K562 (cell line): ENCODE measurements at regions not wholly inside any gene's neighbourhood (a gene's known extent, or its start where the extent isn't known, plus 50 kb on each side); places are given as distances from the start of the nearest gene placed in this dataset.

Experiments used
- ATAC-seq: fragments of 200-7000 bp; cut with Tn5 transposase; 3 replicates; pipeline ENCODE4 v1.9.1; 2020; ENCODE audit warnings: moderate library complexity
- BruUV-seq: library from RNA; stranded (reverse); fragments of 400-500 nt; replicated peaks from 2 replicates; lab custom pipeline; 2021; lab: Mats Ljungman, UMichigan
- CTCF ChIA-PET: fragments of 300-600 bp; formaldehyde crosslinking; extraction: SDS; loops from one replicate; lab custom pipeline; 2021; ENCODE audit warnings: low intra/inter-chr PET ratio; lab: Yijun Ruan, JAX
- POLR2A ChIA-PET: fragments of 300-600, 350-650 bp; sonication (Branson Sonifier 250); formaldehyde crosslinking; extraction: SDS; loops from one replicate; lab custom pipeline; 2021; ENCODE audit warnings: antibody characterized with exemption, inconsistent platforms; lab: Yijun Ruan, JAX
- DNase-seq, 4 experiments: peaks; one replicate each; pipeline versions ENCODE4 v3.0.0 to v3.0.0-alpha.2; 2011 to 2018; ENCODE audit warnings: low spot score in 3 of 4, mixed read lengths in 3 of 4; ENCODE audit errors: extremely low read depth in 1 of 4
- FAIRE-seq: peaks from 2 replicates; lab custom pipeline; 2011; peaks lifted over from hg19 to GRCh38; lab: Jason Lieb, UNC
- H2AFZ ChIP-seq: 2 replicates; pipeline ENCODE4 v1.6.0; 2011; ENCODE audit warnings: low read depth, low read length, control low read depth, inconsistent platforms
- H3K27ac ChIP-seq: fragments of 200-600 bp; 3 replicates; pipeline ENCODE4 v1.8.0; 2011; ENCODE audit warnings: low read depth, mild to moderate bottlenecking, control low read depth, inconsistent platforms, low read length, moderate library complexity, mixed read lengths; ENCODE audit errors: extremely low read depth
- H3K27me3 ChIP-seq, 2 experiments: fragments of 300-600 bp in 1 of 2; 2 replicates in 1 of 2; 3 replicates in 1 of 2; pipeline versions ENCODE4 v1.6.0 to v1.8.0; 2011; ENCODE audit warnings: inconsistent platforms in 2 of 2, low read length in 2 of 2, mild to moderate bottlenecking in 1 of 2, mixed read lengths in 1 of 2, moderate library complexity in 1 of 2; ENCODE audit not compliant: control insufficient read depth in 2 of 2, insufficient read depth in 2 of 2
- H3K36me3 ChIP-seq: fragments of 300-600 bp; 3 replicates; pipeline ENCODE4 v1.8.0; 2011; ENCODE audit warnings: mild to moderate bottlenecking, low read length, inconsistent platforms; ENCODE audit not compliant: control insufficient read depth, insufficient read depth
- H3K4me1 ChIP-seq, 2 experiments: fragments of 200-600 bp in 1 of 2; replicated peaks in 1 of 2; 2 replicates in 1 of 2; 3 replicates in 1 of 2; pipeline versions ENCODE4 v1.5.1 to v1.8.0; 2011; ENCODE audit warnings: inconsistent platforms in 2 of 2, low read length in 2 of 2, mild to moderate bottlenecking in 1 of 2, mixed read lengths in 1 of 2, moderate library complexity in 1 of 2; ENCODE audit not compliant: control insufficient read depth in 2 of 2, insufficient read depth in 2 of 2
- H3K4me2 ChIP-seq: 2 replicates; pipeline ENCODE4 v1.6.1; 2011; ENCODE audit warnings: low read length, control low read depth, inconsistent platforms, mixed read lengths; ENCODE audit not compliant: insufficient read depth
- H3K4me3 ChIP-seq: fragments of 200-600 bp; sonication (generic), shearing (Covaris generic); 2 replicates; pipeline ENCODE4 v1.5.1; 2016; ENCODE audit warnings: control low read depth, inconsistent platforms
- H3K79me2 ChIP-seq: fragments of 200-600 bp; 3 replicates; pipeline ENCODE4 v1.8.0; 2011; ENCODE audit warnings: low read length, inconsistent platforms; ENCODE audit not compliant: control insufficient read depth, insufficient read depth
- H3K9ac ChIP-seq, 2 experiments: 2 replicates each; pipeline versions ENCODE4 v1.6.0 to v1.6.1; 2011; ENCODE audit warnings: low read depth in 2 of 2, low read length in 2 of 2, control low read depth in 1 of 2, inconsistent platforms in 1 of 2, mild to moderate bottlenecking in 1 of 2, mixed read lengths in 1 of 2; ENCODE audit not compliant: insufficient read depth in 1 of 2
- H3K9me1 ChIP-seq: one replicate; pipeline ENCODE4 v1.6.0; 2011; ENCODE audit warnings: inconsistent platforms, mild to moderate bottlenecking, low read length, moderate library complexity; ENCODE audit not compliant: control insufficient read depth, insufficient read depth
- H3K9me3 ChIP-seq: replicated peaks from 2 replicates; pipeline ENCODE4 v1.5.1; 2011; ENCODE audit warnings: low read depth, low read length, inconsistent platforms; ENCODE audit not compliant: control insufficient read depth, insufficient read depth
- H4K20me1 ChIP-seq: replicated peaks from 2 replicates; pipeline ENCODE4 v1.6.1; 2011; ENCODE audit warnings: low read length, inconsistent platforms, mixed read lengths; ENCODE audit not compliant: control insufficient read depth, insufficient read depth
- CAMTA2 ChIP-seq: fragments of 250-450 bp; sonication (Bioruptor Pico); conservative IDR thresholded peaks from 2 replicates; pipeline ENCODE4 v1.5.1; 2022
- ETS1 ChIP-seq: conservative IDR thresholded peaks from 2 replicates; pipeline ENCODE4 v1.6.1; 2011; ENCODE audit warnings: low read depth, mild to moderate bottlenecking, low read length; ENCODE audit not compliant: control insufficient read depth
- ETS2 ChIP-seq: IDR thresholded peaks from 2 replicates; pipeline ENCODE4 v1.6.1; 2016; ENCODE audit warnings: borderline replicate concordance, missing genetic modification characterization, mild to moderate bottlenecking, moderate library complexity, missing compliant biosample characterization; ENCODE audit not compliant: poor library complexity, severe bottlenecking
- FOXK1 ChIP-seq: sonication (generic); formaldehyde crosslinking; IDR thresholded peaks from 2 replicates; pipeline ENCODE4 v1.8.0; 2022; ENCODE audit warnings: missing genetic modification reagents, mild to moderate bottlenecking, borderline replicate concordance
- SP2 ChIP-seq: IDR thresholded peaks from 2 replicates; pipeline ENCODE4 v1.6.1; 2011; ENCODE audit warnings: mild to moderate bottlenecking, low read depth, low read length, moderate library complexity; ENCODE audit not compliant: poor library complexity, severe bottlenecking; ENCODE audit errors: extremely low read depth
- ZBTB26 ChIP-seq: fragments of 450-650 bp; formaldehyde crosslinking; IDR thresholded peaks from 2 replicates; pipeline ENCODE4 v1.4.0; 2022; ENCODE audit warnings: missing genetic modification characterization
- ZFP91 ChIP-seq: sonication (generic); formaldehyde crosslinking; IDR thresholded peaks from 2 replicates; pipeline ENCODE4 v1.8.0; 2022; ENCODE audit warnings: mild to moderate bottlenecking, missing genetic modification reagents
- ZNF511 ChIP-seq: sonication (generic); formaldehyde crosslinking; IDR thresholded peaks from 2 replicates; pipeline ENCODE4 v1.8.0; 2022; ENCODE audit warnings: mild to moderate bottlenecking, missing genetic modification reagents
- WGBS: fragments of 100-300 bp; shearing (Covaris generic); methylation state at CpG from one replicate; pipeline ENCODE4 v1.1.6; 2016; ENCODE audit warnings: low coverage, mixed read lengths; ENCODE audit not compliant: insufficient coverage; ENCODE audit errors: missing lambda C conversion rate; 5-methylcytosine and 5-hydroxymethylcytosine counted together
- in situ Hi-C: fragments of 300-500 bp; cut with MboI; formaldehyde crosslinking; loops from 4 replicates; pipeline ENCODE4 v1.15.0; 2018; ENCODE audit warnings: inconsistent platforms, mixed read lengths
- intact Hi-C: fragments of 100-400 bp; cut with micrococcal nuclease; formaldehyde crosslinking; loops from 2 replicates; pipeline ENCODE4 v1.14.2; 2022

GRCh38 chr16:51731160-51731559, 580.1 kb upstream of the SALL1 start:
- no peak for FAIRE-seq

More at GRCh38 chr16:51731160-51731559, 580.1 kb upstream of the SALL1 start:
- H2AFZ ChIP-seq = no peak overlapping the region
- POLR2A ChIA-PET = no interaction called here
- H3K4me3 ChIP-seq = no peak overlapping the region
- H3K27ac ChIP-seq = no peak overlapping the region
- 0% methylated on average over 4 of the region's 4 CpGs for WGBS
- TF ChIP-seq CAMTA2 (no peak), ETS1 (no peak), ZBTB26 (no peak), ZFP91 (no peak), ZNF511 (CRISPR knock-in tag) (no peak), ETS2 (tag) (no peak), FOXK1 (CRISPR knock-in tag) (no peak), SP2 (no peak)
- no peaks in the 10 kb centered on the region for H3K27me3 ChIP-seq
- intact Hi-C loops = no loop called here
- no peak for ATAC-seq
- CTCF ChIA-PET = no interaction called here
- no TSS peak for BruUV-seq
- DNase-seq = no peak
- H3K36me3 ChIP-seq = no peaks in the 10 kb centered on the region
- H3K9ac ChIP-seq = no peak overlapping the region
- no peaks in the 10 kb centered on the region for H3K79me2 ChIP-seq
- no peaks in the 10 kb centered on the region for H4K20me1 ChIP-seq
- H3K9me1 ChIP-seq = no peaks in the 10 kb centered on the region
- H3K9me3 ChIP-seq = no peaks in the 10 kb centered on the region
- H3K4me2 ChIP-seq = no peak overlapping the region
- H3K4me1 ChIP-seq = no peaks in the 10 kb centered on the region
- in situ Hi-C loops = no loop called here
